ENCODE measurements at regions not wholly inside any gene's neighbourhood (a gene's known extent, or its start where the extent isn't known, plus 50 kb on each side); places are given as distances from the start of the nearest gene placed in this dataset.

DNA sequence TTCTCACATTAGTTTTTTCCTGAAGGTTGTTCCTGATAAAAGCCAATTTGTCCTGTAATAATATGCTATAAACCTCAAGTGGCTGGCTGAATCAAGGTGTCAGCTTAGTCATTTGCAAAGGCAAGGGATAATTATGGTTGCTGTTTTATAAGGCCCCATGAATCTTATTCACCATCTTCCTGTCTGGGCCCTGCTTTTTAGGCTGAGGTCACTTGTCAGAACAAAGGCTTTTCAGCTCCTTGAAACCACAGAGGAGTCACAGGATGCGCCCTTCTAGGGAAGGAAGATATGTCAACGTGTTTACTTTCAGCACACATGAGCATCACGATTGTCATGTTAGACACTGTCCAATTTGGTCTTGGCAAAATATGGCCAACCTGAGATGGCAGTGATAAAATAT, 64.8 kb upstream of the NAA20 start:
- H3K4me1 ChIP-seq (ENCODE audit: insufficient read depth, low read length), result no peaks in the 10 kb centered on the region
- Mint-ChIP-seq H3K9me3 (no peaks in the 10 kb centered on the region), H3K27me3 (peaks cover 0 to 10% of the 10 kb centered on the region in 2 donors), H3K4me3 (no peak overlapping the region), H3K27ac (peak overlapping the region in 3 of 8 donors; percentile 3 to 64 (median 5)), H3K4me1 (peaks cover 0 to 4% (median 0%) of the 10 kb centered on the region in 3 donors), H3K36me3 (no peaks in the 10 kb centered on the region)
- no peak overlapping the region for H3K27ac ChIP-seq (ENCODE audit: low read depth, low read length)
- H3K27me3 ChIP-seq (ENCODE audit: insufficient read depth, low read length, poor library complexity, severe bottlenecking), result no peaks in the 10 kb centered on the region
- ChIA-PET CTCF (interaction anchor here (1.4 kb wide), 1 partner anchor 10 kb away, joined by 3 read pairs; no protein-coding TSS in a partner anchor), POLR2A (no interaction called here)
- H3K4me3 ChIP-seq (ENCODE audit: low read length), result no peak overlapping the region
- no peak for DNase-seq
- H3K9me3 ChIP-seq (ENCODE audit: low read length), result no peaks in the 10 kb centered on the region
- no peaks in the 10 kb centered on the region for H3K36me3 ChIP-seq (ENCODE audit: insufficient read depth, low read length)

DNA sequence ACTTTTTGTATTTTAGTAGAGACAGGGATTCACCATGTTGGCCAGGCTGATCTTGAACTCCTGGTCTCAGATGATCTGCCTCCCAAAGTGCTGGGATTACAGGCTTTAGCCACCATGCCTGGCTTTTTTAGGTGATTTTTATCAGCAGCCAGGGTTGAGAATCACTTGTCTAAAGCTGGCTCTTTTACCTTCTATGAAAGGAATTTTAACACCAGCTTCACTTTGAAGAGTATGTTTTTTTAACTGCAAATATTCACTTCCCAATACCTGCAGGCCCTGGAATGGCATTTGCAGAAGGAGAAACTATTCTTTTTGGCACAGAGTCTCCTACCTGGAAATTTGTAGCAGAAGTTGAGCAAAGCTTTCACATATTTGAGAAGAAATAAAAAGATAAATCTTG, 63.6 kb upstream of the NAA20 start:
- Histone ChIP-seq H3K4me1 (ENCODE audit: insufficient read depth, low read length) (no peaks in the 10 kb centered on the region), H3K4me3 (ENCODE audit: low read length) (no peak overlapping the region), H3K36me3 (ENCODE audit: insufficient read depth, low read length) (no peaks in the 10 kb centered on the region), H3K27me3 (ENCODE audit: insufficient read depth, low read length, poor library complexity, severe bottlenecking) (no peaks in the 10 kb centered on the region), H3K9me3 (ENCODE audit: low read length) (no peaks in the 10 kb centered on the region), H3K27ac (ENCODE audit: low read depth, low read length) (no peak overlapping the region)
- peaks cover 0 to 8% of the 10 kb centered on the region in 2 donors for H3K27me3 Mint-ChIP-seq
- ChIA-PET CTCF (interaction anchor here (0.6 kb wide), 1 partner anchor 26 kb away, joined by 3 read pairs; no protein-coding TSS in a partner anchor), POLR2A (no interaction called here)
- no peaks in the 10 kb centered on the region for H3K9me3 Mint-ChIP-seq
- no peak for DNase-seq
- H3K27ac Mint-ChIP-seq, result no peak overlapping the region
- H3K4me1 Mint-ChIP-seq, result peaks cover 0 to 4% (median 0%) of the 10 kb centered on the region in 3 donors
- no peaks in the 10 kb centered on the region for H3K36me3 Mint-ChIP-seq
- H3K4me3 Mint-ChIP-seq, result no peak overlapping the region

DNA sequence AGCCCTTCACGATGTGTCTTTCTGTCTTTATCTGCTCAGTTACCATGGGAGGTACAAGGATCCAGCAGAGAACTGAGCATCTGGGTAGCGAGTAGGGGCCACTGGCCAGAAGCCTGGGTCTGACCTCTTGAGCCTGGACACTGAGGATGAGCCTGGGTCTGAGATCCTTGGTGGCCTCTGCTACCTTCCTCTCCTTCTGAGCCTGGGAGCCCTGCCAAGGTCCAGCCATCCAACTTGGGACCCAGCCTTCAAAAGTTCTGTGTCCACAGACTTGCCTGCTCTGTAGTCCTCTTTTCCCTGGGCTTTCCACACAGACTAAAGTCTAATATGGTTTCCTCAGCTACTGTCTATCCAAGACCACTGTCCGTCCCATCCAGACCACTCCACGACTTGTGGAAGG, 60.2 kb upstream of the NAA20 start:
- H3K27me3 ChIP-seq (ENCODE audit: insufficient read depth, low read length, poor library complexity, severe bottlenecking), result no peaks in the 10 kb centered on the region
- H3K27ac ChIP-seq (ENCODE audit: low read depth, low read length), result no peak overlapping the region
- no peaks in the 10 kb centered on the region for H3K9me3 ChIP-seq (ENCODE audit: low read length)
- no peaks in the 10 kb centered on the region for H3K36me3 ChIP-seq (ENCODE audit: insufficient read depth, low read length)
- H3K27me3 Mint-ChIP-seq, result peaks cover 3 to 8% of the 10 kb centered on the region in 2 donors
- H3K27ac Mint-ChIP-seq, result no peak overlapping the region
- DNase-seq, result no peak
- H3K4me1 ChIP-seq (ENCODE audit: insufficient read depth, low read length), result no peaks in the 10 kb centered on the region
- ChIA-PET POLR2A (no interaction called here), CTCF (no interaction called here)
- no peak overlapping the region for H3K4me3 Mint-ChIP-seq
- H3K4me1 Mint-ChIP-seq, result peaks cover 0 to 4% (median 0%) of the 10 kb centered on the region in 3 donors
- H3K36me3 Mint-ChIP-seq, result peaks cover 0 to 2% (median 0%) of the 10 kb centered on the region in 3 donors
- no peak overlapping the region for H3K4me3 ChIP-seq (ENCODE audit: low read length)
- peaks cover 0 to 2% (median 0%) of the 10 kb centered on the region in 5 donors for H3K9me3 Mint-ChIP-seq

DNA sequence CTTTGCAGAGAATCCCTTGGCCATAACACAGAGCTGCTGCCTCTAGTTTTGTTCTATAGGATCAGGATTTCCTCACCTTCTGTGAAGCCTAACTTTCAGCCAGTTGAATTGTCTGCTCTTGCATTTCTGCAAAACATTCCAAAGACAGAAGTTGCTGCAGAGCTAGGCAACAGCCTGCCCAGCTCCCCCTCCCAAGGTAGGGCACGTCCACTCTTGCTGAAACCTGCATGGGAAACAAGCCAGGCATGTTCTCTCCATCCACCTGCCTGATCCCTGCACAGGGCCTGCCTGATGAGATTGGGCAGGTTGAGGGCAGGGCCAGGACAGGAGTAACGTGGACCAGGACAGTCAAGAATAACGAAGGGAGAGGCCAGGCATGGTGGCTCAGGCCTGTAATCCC, 58.9 kb upstream of the NAA20 start:
- ChIA-PET CTCF (no interaction called here), POLR2A (no interaction called here)
- no peaks in the 10 kb centered on the region for H3K9me3 ChIP-seq (ENCODE audit: low read length)
- H3K4me3 Mint-ChIP-seq, result no peak overlapping the region
- H3K36me3 Mint-ChIP-seq, result peaks cover 0 to 2% (median 0%) of the 10 kb centered on the region in 3 donors
- H3K4me1 Mint-ChIP-seq, result no peaks in the 10 kb centered on the region
- no peak for DNase-seq
- H3K27ac Mint-ChIP-seq, result no peak overlapping the region
- H3K4me3 ChIP-seq (ENCODE audit: low read length), result no peak overlapping the region
- H3K27me3 Mint-ChIP-seq, result peaks cover 6 to 7% of the 10 kb centered on the region in 2 donors
- peaks cover 0 to 2% (median 0%) of the 10 kb centered on the region in 5 donors for H3K9me3 Mint-ChIP-seq
- H3K27me3 ChIP-seq (ENCODE audit: insufficient read depth, low read length, poor library complexity, severe bottlenecking), result no peaks in the 10 kb centered on the region
- no peak overlapping the region for H3K27ac ChIP-seq (ENCODE audit: low read depth, low read length)
- no peaks in the 10 kb centered on the region for H3K4me1 ChIP-seq (ENCODE audit: insufficient read depth, low read length)
- no peaks in the 10 kb centered on the region for H3K36me3 ChIP-seq (ENCODE audit: insufficient read depth, low read length)

DNA sequence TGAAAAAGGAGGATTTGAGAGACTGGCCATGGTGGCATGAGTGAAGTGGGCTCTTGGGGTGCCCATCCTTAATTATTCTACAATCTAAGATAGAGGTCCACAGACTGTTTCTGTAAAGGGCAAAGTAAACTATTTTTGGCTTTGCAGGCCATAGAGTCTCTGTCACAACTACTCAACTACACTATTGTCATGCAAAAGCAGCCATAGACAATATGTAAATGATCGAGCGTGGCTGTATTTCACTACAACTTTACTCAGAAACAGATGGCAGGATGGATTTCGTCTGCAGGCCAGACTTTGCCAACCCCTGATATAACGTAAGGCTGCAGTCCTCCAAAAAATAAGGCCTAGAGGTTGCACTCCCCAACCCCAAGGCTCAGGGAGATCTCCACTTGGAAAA, 58.2 kb upstream of the NAA20 start:
- no peaks in the 10 kb centered on the region for H3K27me3 ChIP-seq (ENCODE audit: insufficient read depth, low read length, poor library complexity, severe bottlenecking)
- peaks cover 0 to 2% (median 0%) of the 10 kb centered on the region in 5 donors for H3K9me3 Mint-ChIP-seq
- H3K27me3 Mint-ChIP-seq, result peaks cover 4 to 6% of the 10 kb centered on the region in 2 donors
- no peaks in the 10 kb centered on the region for H3K4me1 ChIP-seq (ENCODE audit: insufficient read depth, low read length)
- H3K36me3 ChIP-seq (ENCODE audit: insufficient read depth, low read length), result no peaks in the 10 kb centered on the region
- no peak overlapping the region for H3K27ac Mint-ChIP-seq
- H3K36me3 Mint-ChIP-seq, result peaks cover 0 to 2% (median 0%) of the 10 kb centered on the region in 3 donors
- H3K4me3 Mint-ChIP-seq, result no peak overlapping the region
- ChIA-PET CTCF (interaction anchor here (1.1 kb wide), 1 partner anchor 13 kb away, joined by 3 read pairs; no protein-coding TSS in a partner anchor), POLR2A (no interaction called here)
- DNase-seq, result no peak
- no peaks in the 10 kb centered on the region for H3K4me1 Mint-ChIP-seq
- no peak overlapping the region for H3K27ac ChIP-seq (ENCODE audit: low read depth, low read length)
- H3K9me3 ChIP-seq (ENCODE audit: low read length), result no peaks in the 10 kb centered on the region
- H3K4me3 ChIP-seq (ENCODE audit: low read length), result no peak overlapping the region

DNA sequence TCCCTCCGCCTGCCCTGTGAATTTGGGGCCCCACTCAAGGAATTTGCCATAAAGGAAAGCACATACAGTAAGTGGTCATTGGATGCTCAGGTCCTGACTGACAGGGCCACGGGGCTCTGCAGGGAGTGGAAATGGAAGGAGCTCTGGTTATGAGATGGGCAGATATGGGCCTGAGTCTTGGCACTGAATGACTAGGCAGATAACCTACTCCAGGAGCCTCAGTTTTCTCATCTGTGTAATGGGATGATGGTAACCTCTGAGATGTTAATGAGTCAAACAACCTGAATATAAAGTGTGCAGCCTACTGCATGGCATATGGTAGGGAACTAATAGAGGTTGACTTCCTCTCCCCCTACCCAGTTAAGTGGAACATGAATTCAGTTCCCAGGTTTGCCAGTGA, 56.4 kb upstream of the NAA20 start:
- Mint-ChIP-seq H3K4me3 (no peak overlapping the region), H3K36me3 (peaks cover 0 to 2% (median 0%) of the 10 kb centered on the region in 3 donors), H3K9me3 (peaks cover 0 to 2% (median 0%) of the 10 kb centered on the region in 5 donors), H3K27me3 (peaks cover 5 to 6% of the 10 kb centered on the region in 2 donors), H3K27ac (no peak overlapping the region), H3K4me1 (no peaks in the 10 kb centered on the region)
- POLR2A ChIA-PET, result no interaction called here
- DNase-seq, result no peak
- Histone ChIP-seq H3K9me3 (ENCODE audit: low read length) (no peaks in the 10 kb centered on the region), H3K4me1 (ENCODE audit: insufficient read depth, low read length) (no peaks in the 10 kb centered on the region), H3K36me3 (ENCODE audit: insufficient read depth, low read length) (no peaks in the 10 kb centered on the region), H3K4me3 (ENCODE audit: low read length) (no peak overlapping the region), H3K27me3 (ENCODE audit: insufficient read depth, low read length, poor library complexity, severe bottlenecking) (no peaks in the 10 kb centered on the region), H3K27ac (ENCODE audit: low read depth, low read length) (no peak overlapping the region)
- CTCF ChIA-PET, result no interaction called here

DNA sequence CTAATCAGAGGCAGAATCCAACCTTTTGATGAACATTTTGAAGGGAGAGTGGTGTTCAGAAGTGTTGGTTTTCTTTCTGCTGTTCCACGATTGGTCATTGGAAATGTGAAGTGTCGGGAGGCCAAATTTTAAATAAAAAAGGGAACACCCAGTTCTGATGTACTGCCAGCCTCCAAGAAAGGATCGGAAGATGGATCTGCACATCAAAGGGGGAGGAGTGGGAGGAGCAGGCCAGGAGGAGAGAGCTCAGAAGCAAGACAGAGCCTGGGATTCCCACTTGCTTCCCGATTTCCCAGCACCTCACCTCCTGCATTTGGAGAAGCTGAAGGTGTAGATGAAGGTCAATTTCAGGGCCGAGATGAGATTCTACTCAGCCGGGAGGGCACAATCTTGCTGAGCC, 55.9 kb upstream of the NAA20 start:
- Mint-ChIP-seq H3K36me3 (peaks cover 0 to 2% (median 0%) of the 10 kb centered on the region in 3 donors), H3K4me1 (no peaks in the 10 kb centered on the region), H3K4me3 (no peak overlapping the region), H3K9me3 (peaks cover 0 to 2% (median 0%) of the 10 kb centered on the region in 5 donors), H3K27me3 (peaks cover 5 to 6% of the 10 kb centered on the region in 2 donors), H3K27ac (no peak overlapping the region)
- Histone ChIP-seq H3K9me3 (ENCODE audit: low read length) (no peaks in the 10 kb centered on the region), H3K4me1 (ENCODE audit: insufficient read depth, low read length) (no peaks in the 10 kb centered on the region), H3K4me3 (ENCODE audit: low read length) (no peak overlapping the region), H3K27me3 (ENCODE audit: insufficient read depth, low read length, poor library complexity, severe bottlenecking) (no peaks in the 10 kb centered on the region), H3K27ac (ENCODE audit: low read depth, low read length) (no peak overlapping the region), H3K36me3 (ENCODE audit: insufficient read depth, low read length) (no peaks in the 10 kb centered on the region)
- ChIA-PET CTCF (interaction anchor here (1.1 kb wide), 1 partner anchor 9 kb away, joined by 3 read pairs; no protein-coding TSS in a partner anchor), POLR2A (no interaction called here)
- DNase-seq, result no peak

DNA sequence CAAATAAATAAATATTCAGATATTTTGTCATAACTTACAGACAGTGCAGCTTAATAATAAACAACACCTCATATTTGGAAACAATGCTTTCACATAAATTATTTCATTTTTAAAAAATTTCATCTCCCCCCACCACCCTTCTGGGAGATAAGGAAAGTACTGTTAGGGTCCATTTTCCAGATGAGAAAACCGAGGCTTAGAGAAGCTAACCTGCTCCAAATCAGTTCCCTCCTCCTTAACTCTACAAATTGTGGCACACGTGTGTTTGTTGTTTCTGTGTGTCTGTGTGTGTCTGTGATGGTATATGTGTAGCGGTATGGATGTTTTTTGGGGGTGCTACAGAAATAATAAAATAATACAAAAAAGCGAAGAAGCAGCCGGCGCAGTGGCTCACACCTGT, 54.2 kb upstream of the NAA20 start:
- no peak overlapping the region for H3K27ac Mint-ChIP-seq
- POLR2A ChIA-PET, result no interaction called here
- H3K4me1 Mint-ChIP-seq, result peaks cover 6 to 12% (median 10%) of the 10 kb centered on the region in 3 donors
- DNase-seq, result no peak
- H3K36me3 ChIP-seq (ENCODE audit: insufficient read depth, low read length), result no peaks in the 10 kb centered on the region
- H3K27me3 Mint-ChIP-seq, result peaks cover 5 to 6% of the 10 kb centered on the region in 2 donors
- H3K9me3 Mint-ChIP-seq, result peaks cover 0 to 2% (median 0%) of the 10 kb centered on the region in 5 donors
- peaks cover 0 to 2% (median 0%) of the 10 kb centered on the region in 3 donors for H3K36me3 Mint-ChIP-seq
- no peak overlapping the region for H3K4me3 Mint-ChIP-seq
- CTCF ChIA-PET, result no interaction called here
- no peak overlapping the region for H3K27ac ChIP-seq (ENCODE audit: low read depth, low read length)
- H3K4me1 ChIP-seq (ENCODE audit: insufficient read depth, low read length), result peaks cover 2% of the 10 kb centered on the region
- no peaks in the 10 kb centered on the region for H3K9me3 ChIP-seq (ENCODE audit: low read length)
- H3K27me3 ChIP-seq (ENCODE audit: insufficient read depth, low read length, poor library complexity, severe bottlenecking), result no peaks in the 10 kb centered on the region
- H3K4me3 ChIP-seq (ENCODE audit: low read length), result no peak overlapping the region
